Sigmoid colon (tissue), 6 donors: ENCODE measurements at regions not wholly inside any gene's neighbourhood (a gene's known extent, or its start where the extent isn't known, plus 50 kb on each side); places are given as distances from the start of the nearest gene placed in this dataset.

Source experiments
- DNase-seq: peaks from one replicate; pipeline ENCODE4 v3.0.0-alpha.2; 2019
- H3K27ac ChIP-seq, 4 donors: fragments of 200-600 bp; sonication (generic); one replicate each; pipeline ENCODE4 v1.5.1; 2016 to 2019; ENCODE audit warnings: mild to moderate bottlenecking in 1 of 4
- H3K27me3 ChIP-seq, 3 donors: fragments of 200-600 bp; sonication (generic); one replicate each; pipeline ENCODE4 v1.5.1; 2019; ENCODE audit warnings: mild to moderate bottlenecking in 1 of 3
- H3K36me3 ChIP-seq, 4 donors: fragments of 200-600 bp; sonication (generic); one replicate each; pipeline ENCODE4 v1.5.1; 2016 to 2019
- H3K4me1 ChIP-seq, 4 donors: fragments of 200-600 bp; sonication (generic); one replicate each; pipeline ENCODE4 v1.5.1; 2017 to 2019
- H3K4me3 ChIP-seq, 4 donors: fragments of 200-600 bp; sonication (generic); one replicate each; pipeline ENCODE4 v1.5.1; 2017 to 2019; ENCODE audit warnings: mild to moderate bottlenecking in 2 of 4, moderate library complexity in 1 of 4
- H3K9me3 ChIP-seq, 4 donors: fragments of 200-600 bp in 3 of 4; sonication (generic) in 3 of 4; one replicate each; pipeline versions ENCODE4 v1.5.1 to v1.6.1; 2013 to 2019
- EP300 ChIP-seq, 4 donors: sonication (generic); formaldehyde crosslinking; IDR thresholded peaks; one replicate each; pipeline ENCODE4 v1.6.1; 2017; ENCODE audit warnings: antibody characterized with exemption in 4 of 4
- POLR2A ChIP-seq, 2 donors: fragments of 450-650 bp; IDR thresholded peaks; one replicate each; pipeline ENCODE4 v1.6.1; 2016; ENCODE audit warnings: antibody characterized with exemption in 2 of 2, mild to moderate bottlenecking in 2 of 2, moderate library complexity in 2 of 2
- POLR2AphosphoS5 ChIP-seq, 4 donors: sonication (generic); formaldehyde crosslinking; IDR thresholded peaks; one replicate each; pipeline ENCODE4 v1.6.1; 2017; ENCODE audit warnings: antibody characterized with exemption in 4 of 4
- WGBS, 2 donors: extraction: QIAGEN DNeasy Blood & Tissue Kit; methylation state at CpG; one replicate each; pipeline ENCODE4 v1.1.7; 2013; 5-methylcytosine and 5-hydroxymethylcytosine counted together
- intact Hi-C: fragments of 100-400 bp; cut with DNase I; formaldehyde crosslinking; loops from one replicate; pipeline ENCODE4 v1.15.1; 2023
- TF ChIP-seq, protein P1 (sequence below), 4 experiments: fragments of 450-650 bp in 3 of 4; fragments of 200-600 bp in 1 of 4; IDR thresholded peaks; one replicate each; pipeline ENCODE4 v1.5.1; 2016 to 2019; ENCODE audit warnings: antibody characterized with exemption in 4 of 4, mild to moderate bottlenecking in 3 of 4, moderate library complexity in 2 of 4
- donor health status: healthy with polysubstance abuse.
- donor health status: healthy.

DNA sequence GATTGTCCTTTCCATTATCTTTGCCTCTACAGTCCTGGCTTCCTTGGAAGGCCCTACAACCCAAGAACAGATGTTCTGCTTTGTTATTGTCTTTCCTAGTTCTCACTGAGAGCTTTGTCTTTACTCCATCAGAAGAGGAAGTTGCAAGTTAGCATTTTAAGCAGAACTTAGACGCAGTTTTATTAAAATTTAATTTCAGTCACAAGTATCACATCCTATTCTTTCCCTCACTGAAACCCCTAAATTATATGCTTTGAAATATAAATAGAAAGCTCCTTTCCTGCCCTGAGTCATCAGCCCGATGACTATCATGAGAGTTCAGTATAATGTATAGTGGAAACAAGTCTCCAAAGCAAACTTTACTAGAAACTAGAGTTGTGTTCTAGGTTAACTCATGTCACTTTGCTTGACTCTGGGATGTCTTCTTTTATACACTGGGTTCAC lies 291.2 kb upstream of the RBMS3 start:
- H3K4me1 ChIP-seq, result no peaks in the 10 kb centered on the region
- no peak overlapping the region for H3K4me3 ChIP-seq
- no peaks in the 10 kb centered on the region for H3K9me3 ChIP-seq
- TF ChIP-seq POLR2AphosphoS5 (IDR thresholded peaks at IDR 0.05) (no peak), EP300 (IDR thresholded peaks at IDR 0.05) (no peak), POLR2A (IDR thresholded peaks at IDR 0.05) (no peak)
- TF ChIP-seq, protein P1, sequence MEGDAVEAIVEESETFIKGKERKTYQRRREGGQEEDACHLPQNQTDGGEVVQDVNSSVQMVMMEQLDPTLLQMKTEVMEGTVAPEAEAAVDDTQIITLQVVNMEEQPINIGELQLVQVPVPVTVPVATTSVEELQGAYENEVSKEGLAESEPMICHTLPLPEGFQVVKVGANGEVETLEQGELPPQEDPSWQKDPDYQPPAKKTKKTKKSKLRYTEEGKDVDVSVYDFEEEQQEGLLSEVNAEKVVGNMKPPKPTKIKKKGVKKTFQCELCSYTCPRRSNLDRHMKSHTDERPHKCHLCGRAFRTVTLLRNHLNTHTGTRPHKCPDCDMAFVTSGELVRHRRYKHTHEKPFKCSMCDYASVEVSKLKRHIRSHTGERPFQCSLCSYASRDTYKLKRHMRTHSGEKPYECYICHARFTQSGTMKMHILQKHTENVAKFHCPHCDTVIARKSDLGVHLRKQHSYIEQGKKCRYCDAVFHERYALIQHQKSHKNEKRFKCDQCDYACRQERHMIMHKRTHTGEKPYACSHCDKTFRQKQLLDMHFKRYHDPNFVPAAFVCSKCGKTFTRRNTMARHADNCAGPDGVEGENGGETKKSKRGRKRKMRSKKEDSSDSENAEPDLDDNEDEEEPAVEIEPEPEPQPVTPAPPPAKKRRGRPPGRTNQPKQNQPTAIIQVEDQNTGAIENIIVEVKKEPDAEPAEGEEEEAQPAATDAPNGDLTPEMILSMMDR (IDR thresholded peaks at IDR 0.05), result no peak
- no peaks in the 10 kb centered on the region for H3K27me3 ChIP-seq
- DNase-seq, result no peak
- intact Hi-C loops, result no loop called here
- no peak overlapping the region for H3K27ac ChIP-seq
- 36 to 70% methylated on average over 2 of the region's 2 CpGs for WGBS, 2 donors
- no peaks in the 10 kb centered on the region for H3K36me3 ChIP-seq

DNA sequence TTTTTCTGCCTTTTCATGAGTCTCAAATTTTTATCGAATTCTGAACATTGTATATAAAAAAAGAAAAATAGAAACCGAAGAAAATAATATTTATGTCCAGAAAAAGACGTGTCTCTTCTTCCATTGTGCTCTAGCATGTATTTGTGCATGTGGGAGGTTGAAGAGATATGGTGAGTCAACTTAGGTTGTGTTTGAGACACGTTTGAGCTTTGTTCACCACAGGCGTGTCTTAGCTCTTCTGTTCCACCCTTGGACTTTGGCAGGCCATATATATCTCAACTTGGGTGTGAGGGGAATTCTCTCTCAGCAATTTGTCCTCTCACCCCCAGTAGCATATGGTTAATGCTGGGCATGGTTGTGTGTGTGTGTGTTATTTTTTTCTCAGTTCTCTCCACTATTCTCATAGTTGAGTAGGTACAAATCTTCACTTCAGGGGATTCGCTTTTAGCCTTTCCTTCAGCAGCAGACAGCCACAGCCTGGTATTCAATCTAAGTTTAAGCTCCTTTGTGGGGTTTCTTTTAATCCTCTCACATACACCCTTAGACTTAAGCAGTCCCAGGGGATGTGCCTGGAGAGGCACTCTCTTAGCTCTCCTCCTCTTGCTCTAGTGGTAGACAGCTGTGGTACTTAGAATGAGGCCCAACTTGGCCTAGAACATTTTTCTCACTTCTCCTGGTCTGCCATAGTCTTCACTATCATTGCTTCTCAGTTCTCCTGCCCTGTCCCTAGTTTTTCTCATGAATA lies 286.5 kb upstream of the RBMS3 start:
- WGBS, 2 donors, result 60 to 86% methylated on average over 6 of the region's 6 CpGs
- no peaks in the 10 kb centered on the region for H3K4me1 ChIP-seq
- TF ChIP-seq EP300 (IDR thresholded peaks at IDR 0.05) (no peak), POLR2AphosphoS5 (IDR thresholded peaks at IDR 0.05) (no peak), POLR2A (IDR thresholded peaks at IDR 0.05) (no peak)
- TF ChIP-seq, protein P1 (IDR thresholded peaks at IDR 0.05), result no peak
- peaks cover 0 to 3% (median 0%) of the 10 kb centered on the region in 4 donors for H3K9me3 ChIP-seq
- DNase-seq, result no peak
- H3K36me3 ChIP-seq, result no peaks in the 10 kb centered on the region
- no peak overlapping the region for H3K4me3 ChIP-seq
- no peaks in the 10 kb centered on the region for H3K27me3 ChIP-seq
- intact Hi-C loops, result no loop called here
- H3K27ac ChIP-seq, result no peak overlapping the region

DNA sequence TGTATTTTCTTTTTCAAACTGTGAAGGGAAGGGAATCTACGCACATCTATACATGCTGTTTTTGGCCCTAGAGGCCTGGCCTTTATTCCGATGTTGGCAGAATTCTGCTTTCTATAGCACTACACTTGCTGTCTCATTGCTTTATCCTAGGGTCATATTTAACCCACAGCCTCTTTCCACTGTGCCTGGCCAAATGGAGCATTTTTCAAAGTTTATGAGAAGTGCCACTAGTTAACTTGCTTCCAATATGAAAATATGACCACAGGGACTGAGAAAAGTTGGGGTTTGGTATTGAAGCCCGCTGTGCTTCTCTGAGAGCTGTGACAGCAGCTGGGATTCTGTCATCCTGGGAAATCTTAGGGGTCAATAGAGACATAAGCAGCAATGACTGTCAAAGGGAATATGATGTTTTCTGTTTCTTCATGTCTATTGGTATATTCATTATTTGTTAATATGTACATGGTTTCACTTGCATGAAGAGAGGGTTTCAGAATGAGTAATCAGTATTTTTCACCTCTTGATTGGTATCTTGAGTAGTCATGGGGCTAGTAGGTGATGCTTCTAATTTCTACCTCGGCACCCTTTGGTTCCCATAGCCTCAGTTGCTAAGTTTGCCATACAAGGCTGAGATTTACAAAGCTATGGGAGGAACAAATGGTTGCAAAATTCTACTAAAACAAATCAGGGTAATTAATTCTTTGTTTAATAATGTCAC lies 275.8 kb upstream of the RBMS3 start:
- H3K27me3 ChIP-seq, result no peaks in the 10 kb centered on the region
- intact Hi-C loops, result no loop called here
- no peaks in the 10 kb centered on the region for H3K36me3 ChIP-seq
- no peak for DNase-seq
- TF ChIP-seq POLR2AphosphoS5 (IDR thresholded peaks at IDR 0.05) (no peak), POLR2A (IDR thresholded peaks at IDR 0.05) (no peak), EP300 (IDR thresholded peaks at IDR 0.05) (no peak)
- TF ChIP-seq, protein P1 (IDR thresholded peaks at IDR 0.05), result no peak
- no peak overlapping the region for H3K4me3 ChIP-seq
- no peak overlapping the region for H3K27ac ChIP-seq
- H3K9me3 ChIP-seq, result no peaks in the 10 kb centered on the region
- WGBS, 2 donors, result 85 to 91% methylated on average over 4 of the region's 4 CpGs
- no peaks in the 10 kb centered on the region for H3K4me1 ChIP-seq

- H3K4me3 ChIP-seq, result no peak overlapping the region
- no peak overlapping the region for H3K27ac ChIP-seq
- H3K4me1 ChIP-seq, result no peaks in the 10 kb centered on the region
- no peak for DNase-seq
- H3K9me3 ChIP-seq, result no peaks in the 10 kb centered on the region
- no peaks in the 10 kb centered on the region for H3K36me3 ChIP-seq
- intact Hi-C loops, result no loop called here
- H3K27me3 ChIP-seq, result no peaks in the 10 kb centered on the region
- TF ChIP-seq, protein P1 (IDR thresholded peaks at IDR 0.05), result no peak
- TF ChIP-seq EP300 (IDR thresholded peaks at IDR 0.05) (no peak), POLR2AphosphoS5 (IDR thresholded peaks at IDR 0.05) (no peak), POLR2A (IDR thresholded peaks at IDR 0.05) (no peak)
Observed at GRCh38 chr3:29005862-29006261, 275.0 kb upstream of the RBMS3 start.
